ENCODE measurements at regions not wholly inside any gene's neighbourhood (a gene's known extent, or its start where the extent isn't known, plus 50 kb on each side); places are given as distances from the start of the nearest gene placed in this dataset.

GRCh38 chr15:98394546-98394945 lies 253.8 kb upstream of the IGF1R start:
- TF ChIP-seq POLR2AphosphoS5 (IDR thresholded peaks at IDR 0.05; ENCODE audit: low read depth, low read length) (no peak), FOXP2 (optimal IDR thresholded peaks at IDR 0.05; ENCODE audit: borderline replicate concordance, extremely low read depth, extremely low read length, insufficient read depth) (no peak), TAF1 (IDR thresholded peaks at IDR 0.05; ENCODE audit: borderline replicate concordance, insufficient read depth, low read length) (no peak), SIN3A (IDR thresholded peaks at IDR 0.05; ENCODE audit: borderline replicate concordance, insufficient read depth, low read length) (no peak)
- TF ChIP-seq, protein P1, sequence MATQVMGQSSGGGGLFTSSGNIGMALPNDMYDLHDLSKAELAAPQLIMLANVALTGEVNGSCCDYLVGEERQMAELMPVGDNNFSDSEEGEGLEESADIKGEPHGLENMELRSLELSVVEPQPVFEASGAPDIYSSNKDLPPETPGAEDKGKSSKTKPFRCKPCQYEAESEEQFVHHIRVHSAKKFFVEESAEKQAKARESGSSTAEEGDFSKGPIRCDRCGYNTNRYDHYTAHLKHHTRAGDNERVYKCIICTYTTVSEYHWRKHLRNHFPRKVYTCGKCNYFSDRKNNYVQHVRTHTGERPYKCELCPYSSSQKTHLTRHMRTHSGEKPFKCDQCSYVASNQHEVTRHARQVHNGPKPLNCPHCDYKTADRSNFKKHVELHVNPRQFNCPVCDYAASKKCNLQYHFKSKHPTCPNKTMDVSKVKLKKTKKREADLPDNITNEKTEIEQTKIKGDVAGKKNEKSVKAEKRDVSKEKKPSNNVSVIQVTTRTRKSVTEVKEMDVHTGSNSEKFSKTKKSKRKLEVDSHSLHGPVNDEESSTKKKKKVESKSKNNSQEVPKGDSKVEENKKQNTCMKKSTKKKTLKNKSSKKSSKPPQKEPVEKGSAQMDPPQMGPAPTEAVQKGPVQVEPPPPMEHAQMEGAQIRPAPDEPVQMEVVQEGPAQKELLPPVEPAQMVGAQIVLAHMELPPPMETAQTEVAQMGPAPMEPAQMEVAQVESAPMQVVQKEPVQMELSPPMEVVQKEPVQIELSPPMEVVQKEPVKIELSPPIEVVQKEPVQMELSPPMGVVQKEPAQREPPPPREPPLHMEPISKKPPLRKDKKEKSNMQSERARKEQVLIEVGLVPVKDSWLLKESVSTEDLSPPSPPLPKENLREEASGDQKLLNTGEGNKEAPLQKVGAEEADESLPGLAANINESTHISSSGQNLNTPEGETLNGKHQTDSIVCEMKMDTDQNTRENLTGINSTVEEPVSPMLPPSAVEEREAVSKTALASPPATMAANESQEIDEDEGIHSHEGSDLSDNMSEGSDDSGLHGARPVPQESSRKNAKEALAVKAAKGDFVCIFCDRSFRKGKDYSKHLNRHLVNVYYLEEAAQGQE (IDR thresholded peaks at IDR 0.05; ENCODE audit: insufficient read depth in 1 of 2, low read depth in 2 of 2, low read length in 2 of 2), result no peak

- no peak for TF ChIP-seq FOXP2 (optimal IDR thresholded peaks at IDR 0.05; ENCODE audit: borderline replicate concordance, extremely low read depth, extremely low read length, insufficient read depth)
- TF ChIP-seq, protein P1 (IDR thresholded peaks at IDR 0.05; ENCODE audit: insufficient read depth in 1 of 2, low read depth in 2 of 2, low read length in 2 of 2), result no peak
- TF ChIP-seq TAF1 (IDR thresholded peaks at IDR 0.05; ENCODE audit: borderline replicate concordance, insufficient read depth, low read length), result no peak
- TF ChIP-seq SIN3A (IDR thresholded peaks at IDR 0.05; ENCODE audit: borderline replicate concordance, insufficient read depth, low read length), result no peak
- no peak for TF ChIP-seq POLR2AphosphoS5 (IDR thresholded peaks at IDR 0.05; ENCODE audit: low read depth, low read length)
Observed at GRCh38 chr15:98395974-98396610, 252.2 kb upstream of the IGF1R start.

DNA sequence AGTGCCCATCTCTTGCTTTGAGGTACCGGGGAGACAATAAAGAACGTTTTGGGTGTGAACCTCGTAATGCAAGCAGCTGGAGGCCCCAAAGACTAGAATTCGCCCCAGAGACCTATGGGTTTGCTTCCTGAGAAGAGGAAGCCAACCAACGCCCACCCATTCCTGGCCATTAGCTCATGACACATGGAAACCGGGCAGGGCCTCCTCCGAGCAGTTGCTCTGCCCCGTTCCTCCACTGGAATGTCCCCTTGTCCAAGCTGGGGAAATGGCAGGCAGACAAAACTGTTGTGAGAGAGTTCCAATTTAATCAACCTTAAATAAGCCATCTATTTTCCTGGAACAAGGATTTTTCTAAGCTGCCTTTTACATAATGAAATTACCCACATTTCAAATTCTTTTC lies 250.9 kb upstream of the IGF1R start:
- no peak for TF ChIP-seq TAF1 (IDR thresholded peaks at IDR 0.05; ENCODE audit: borderline replicate concordance, insufficient read depth, low read length)
- TF ChIP-seq FOXP2 (optimal IDR thresholded peaks at IDR 0.05; ENCODE audit: borderline replicate concordance, extremely low read depth, extremely low read length, insufficient read depth), result no peak
- no peak for TF ChIP-seq SIN3A (IDR thresholded peaks at IDR 0.05; ENCODE audit: borderline replicate concordance, insufficient read depth, low read length)
- TF ChIP-seq, protein P1 (IDR thresholded peaks at IDR 0.05; ENCODE audit: insufficient read depth in 1 of 2, low read depth in 2 of 2, low read length in 2 of 2), result no peak
- no peak for TF ChIP-seq POLR2AphosphoS5 (IDR thresholded peaks at IDR 0.05; ENCODE audit: low read depth, low read length)

- TF ChIP-seq FOXP2 (optimal IDR thresholded peaks at IDR 0.05; ENCODE audit: borderline replicate concordance, extremely low read depth, extremely low read length, insufficient read depth) (no peak), SIN3A (IDR thresholded peaks at IDR 0.05; ENCODE audit: borderline replicate concordance, insufficient read depth, low read length) (no peak), POLR2AphosphoS5 (IDR thresholded peaks at IDR 0.05; ENCODE audit: low read depth, low read length) (no peak), TAF1 (IDR thresholded peaks at IDR 0.05; ENCODE audit: borderline replicate concordance, insufficient read depth, low read length) (no peak)
- TF ChIP-seq, protein P1 (IDR thresholded peaks at IDR 0.05; ENCODE audit: insufficient read depth in 1 of 2, low read depth in 2 of 2, low read length in 2 of 2), result no peak
Observed at GRCh38 chr15:98398056-98398455, 250.3 kb upstream of the IGF1R start.

Data from PFSK-1 (cell line).